Effector memory CD8-positive, alpha-beta T cell (primary cell): ENCODE measurements at regions not wholly inside any gene's neighbourhood (a gene's known extent, or its start where the extent isn't known, plus 50 kb on each side); places are given as distances from the start of the nearest gene placed in this dataset.

ENCODE experiments used
- ATAC-seq: fragments of 150-1000 bp; cut with Tn5 transposase; replicated peaks from 2 replicates; pipeline ENCODE4 v1.10.0; 2021; ENCODE audit warnings: mild to moderate bottlenecking, moderate library complexity
- DNase-seq, 3 experiments: peaks; one replicate each; pipeline ENCODE4 v3.0.0; 2021
- H3K27ac Mint-ChIP-seq, 2 donors: one replicate each; pipeline ENCODE4 v1.8.0; 2022; ENCODE audit warnings: mild to moderate bottlenecking in 2 of 2, mixed read lengths in 2 of 2, moderate library complexity in 2 of 2
- H3K27me3 Mint-ChIP-seq, 2 donors: one replicate each; pipeline ENCODE4 v1.8.0; 2022; ENCODE audit warnings: mixed read lengths in 2 of 2
- H3K36me3 Mint-ChIP-seq: one replicate; pipeline ENCODE4 v1.8.0; 2022; ENCODE audit warnings: mild to moderate bottlenecking, moderate library complexity, mixed read lengths; ENCODE audit not compliant: insufficient read depth
- H3K4me1 Mint-ChIP-seq, 2 donors: one replicate each; pipeline ENCODE4 v1.8.0; 2022; ENCODE audit warnings: low read depth in 2 of 2, mixed read lengths in 2 of 2
- H3K4me3 Mint-ChIP-seq, 2 donors: one replicate each; pipeline ENCODE4 v1.8.0; 2022; ENCODE audit warnings: mild to moderate bottlenecking in 2 of 2, mixed read lengths in 2 of 2, moderate library complexity in 2 of 2
- H3K9me3 Mint-ChIP-seq, 2 donors: one replicate each; pipeline ENCODE4 v1.8.0; 2022; ENCODE audit warnings: mixed read lengths in 2 of 2

- Mint-ChIP-seq H3K36me3 (peaks cover 3% of the 10 kb centered on the region), H3K27me3 (no peaks in the 10 kb centered on the region), H3K4me3 (no peak overlapping the region), H3K9me3 (peaks cover 6 to 8% of the 10 kb centered on the region in 2 donors), H3K4me1 (peaks cover 0 to 5% of the 10 kb centered on the region in 2 donors), H3K27ac (no peak overlapping the region)
- no peak for DNase-seq
- ATAC-seq = no peak
These were observed 708.9 kb upstream of the CCDC179 start for GRCh38 chr11:23569134-23569533.

GRCh38 chr11:23569547-23569946 is 709.3 kb upstream of the CCDC179 start:
- Mint-ChIP-seq H3K4me1 (peaks cover 0 to 4% of the 10 kb centered on the region in 2 donors), H3K27me3 (no peaks in the 10 kb centered on the region), H3K36me3 (peaks cover 3% of the 10 kb centered on the region), H3K27ac (no peak overlapping the region), H3K4me3 (no peak overlapping the region), H3K9me3 (peaks cover 6 to 8% of the 10 kb centered on the region in 2 donors)
- ATAC-seq (peak; percentile 98), DNase-seq (peak in 2 of 3 experiments; percentile 13 to 17)

- no peak overlapping the region for H3K4me3 Mint-ChIP-seq
- no peak for ATAC-seq
- no peak overlapping the region for H3K27ac Mint-ChIP-seq
- H3K4me1 Mint-ChIP-seq = peaks cover 0 to 4% of the 10 kb centered on the region in 2 donors
- DNase-seq = no peak
- no peaks in the 10 kb centered on the region for H3K27me3 Mint-ChIP-seq
- peaks cover 3% of the 10 kb centered on the region for H3K36me3 Mint-ChIP-seq
- peaks cover 6 to 8% of the 10 kb centered on the region in 2 donors for H3K9me3 Mint-ChIP-seq
These were observed 710.6 kb upstream of the CCDC179 start for GRCh38 chr11:23570828-23571227.

GRCh38 chr11:23573429-23573828 is 713.2 kb upstream of the CCDC179 start:
- DNase-seq (no peak), ATAC-seq (no peak)
- H3K4me1 Mint-ChIP-seq = peaks cover 0 to 4% of the 10 kb centered on the region in 2 donors
- H3K36me3 Mint-ChIP-seq = peaks cover 3% of the 10 kb centered on the region
- H3K9me3 Mint-ChIP-seq = peaks cover 6 to 8% of the 10 kb centered on the region in 2 donors
- H3K27me3 Mint-ChIP-seq = no peaks in the 10 kb centered on the region
- no peak overlapping the region for H3K27ac Mint-ChIP-seq
- no peak overlapping the region for H3K4me3 Mint-ChIP-seq

GRCh38 chr11:23574149-23574548 is 713.9 kb upstream of the CCDC179 start:
- ATAC-seq (no peak), DNase-seq (no peak)
- Mint-ChIP-seq H3K27ac (no peak overlapping the region), H3K36me3 (peaks cover 3% of the 10 kb centered on the region), H3K9me3 (peaks cover 6 to 8% of the 10 kb centered on the region in 2 donors), H3K27me3 (no peaks in the 10 kb centered on the region), H3K4me3 (no peak overlapping the region), H3K4me1 (peaks cover 0 to 4% of the 10 kb centered on the region in 2 donors)

- Mint-ChIP-seq H3K4me1 (peaks cover 0 to 4% of the 10 kb centered on the region in 2 donors), H3K27ac (no peak overlapping the region), H3K27me3 (no peaks in the 10 kb centered on the region), H3K9me3 (peaks cover 5 to 6% of the 10 kb centered on the region in 2 donors), H3K36me3 (no peaks in the 10 kb centered on the region), H3K4me3 (no peak overlapping the region)
- ATAC-seq (no peak), DNase-seq (no peak)
These were observed 717.0 kb upstream of the CCDC179 start for GRCh38 chr11:23577296-23577695.

- no peaks in the 10 kb centered on the region for H3K27me3 Mint-ChIP-seq
- DNase-seq = no peak
- no peak for ATAC-seq
- H3K4me3 Mint-ChIP-seq = no peak overlapping the region
- H3K9me3 Mint-ChIP-seq = peaks cover 5 to 12% of the 10 kb centered on the region in 2 donors
- H3K4me1 Mint-ChIP-seq = no peaks in the 10 kb centered on the region
- H3K27ac Mint-ChIP-seq = no peak overlapping the region
- H3K36me3 Mint-ChIP-seq = no peaks in the 10 kb centered on the region
These were observed 725.3 kb upstream of the CCDC179 start for GRCh38 chr11:23585416-23586104.

GRCh38 chr11:23586173-23586572 is 725.9 kb upstream of the CCDC179 start:
- H3K9me3 Mint-ChIP-seq = peaks cover 3 to 12% of the 10 kb centered on the region in 2 donors
- no peaks in the 10 kb centered on the region for H3K4me1 Mint-ChIP-seq
- DNase-seq (no peak), ATAC-seq (no peak)
- H3K36me3 Mint-ChIP-seq = no peaks in the 10 kb centered on the region
- H3K4me3 Mint-ChIP-seq = no peak overlapping the region
- no peaks in the 10 kb centered on the region for H3K27me3 Mint-ChIP-seq
- no peak overlapping the region for H3K27ac Mint-ChIP-seq

- Mint-ChIP-seq H3K36me3 (no peaks in the 10 kb centered on the region), H3K27ac (no peak overlapping the region), H3K4me1 (no peaks in the 10 kb centered on the region), H3K4me3 (no peak overlapping the region), H3K27me3 (no peaks in the 10 kb centered on the region), H3K9me3 (peaks cover 5 to 19% of the 10 kb centered on the region in 2 donors)
- DNase-seq (no peak), ATAC-seq (no peak)
These were observed 730.5 kb upstream of the CCDC179 start for GRCh38 chr11:23590596-23591308.

- DNase-seq (no peak), ATAC-seq (no peak)
- Mint-ChIP-seq H3K27me3 (no peaks in the 10 kb centered on the region), H3K4me3 (no peak overlapping the region), H3K9me3 (peaks cover 6 to 9% of the 10 kb centered on the region in 2 donors), H3K4me1 (no peaks in the 10 kb centered on the region), H3K27ac (no peak overlapping the region), H3K36me3 (no peaks in the 10 kb centered on the region)
These were observed 734.5 kb upstream of the CCDC179 start for GRCh38 chr11:23594755-23595154.

GRCh38 chr11:23604966-23605365 is 744.7 kb upstream of the CCDC179 start:
- ATAC-seq = no peak
- H3K4me1 Mint-ChIP-seq = no peaks in the 10 kb centered on the region
- no peak for DNase-seq

GRCh38 chr11:23606191-23606590 is 745.9 kb upstream of the CCDC179 start:
- ATAC-seq (no peak), DNase-seq (no peak)
- H3K36me3 Mint-ChIP-seq = no peaks in the 10 kb centered on the region
- H3K27me3 Mint-ChIP-seq = no peaks in the 10 kb centered on the region
- H3K9me3 Mint-ChIP-seq = peaks cover 0 to 3% of the 10 kb centered on the region in 2 donors
- H3K4me3 Mint-ChIP-seq = no peak overlapping the region
- no peak overlapping the region for H3K27ac Mint-ChIP-seq
- H3K4me1 Mint-ChIP-seq = no peaks in the 10 kb centered on the region

More at GRCh38 chr11:23604966-23605365, 744.7 kb upstream of the CCDC179 start:
- no peaks in the 10 kb centered on the region for H3K36me3 Mint-ChIP-seq
- peaks cover 0 to 5% of the 10 kb centered on the region in 2 donors for H3K9me3 Mint-ChIP-seq
- H3K27me3 Mint-ChIP-seq = no peaks in the 10 kb centered on the region
- H3K4me3 Mint-ChIP-seq = no peak overlapping the region
- H3K27ac Mint-ChIP-seq = no peak overlapping the region

GRCh38 chr11:23611726-23612125 is 751.5 kb upstream of the CCDC179 start:
- H3K27me3 Mint-ChIP-seq = no peaks in the 10 kb centered on the region
- no peak for DNase-seq
- no peak overlapping the region for H3K27ac Mint-ChIP-seq
- H3K36me3 Mint-ChIP-seq = no peaks in the 10 kb centered on the region
- H3K4me3 Mint-ChIP-seq = no peak overlapping the region
- H3K9me3 Mint-ChIP-seq = peaks cover 0 to 5% of the 10 kb centered on the region in 2 donors
- no peak for ATAC-seq
- no peaks in the 10 kb centered on the region for H3K4me1 Mint-ChIP-seq

- H3K27me3 Mint-ChIP-seq = no peaks in the 10 kb centered on the region
- DNase-seq (no peak), ATAC-seq (no peak)
- H3K4me1 Mint-ChIP-seq = no peaks in the 10 kb centered on the region
- no peak overlapping the region for H3K27ac Mint-ChIP-seq
- no peaks in the 10 kb centered on the region for H3K36me3 Mint-ChIP-seq
- H3K4me3 Mint-ChIP-seq = no peak overlapping the region
- H3K9me3 Mint-ChIP-seq = peaks cover 6 to 12% of the 10 kb centered on the region in 2 donors
These were observed 760.3 kb upstream of the CCDC179 start for GRCh38 chr11:23620617-23621016.
